IMR-90 (cell line): ENCODE measurements at regions not wholly inside any gene's neighbourhood (a gene's known extent, or its start where the extent isn't known, plus 50 kb on each side); places are given as distances from the start of the nearest gene placed in this dataset.

Source experiments
- ATAC-seq: fragments of 200-7000 bp; cut with Tn5 transposase; 2 replicates; pipeline ENCODE4 v1.9.1; 2020; ENCODE audit warnings: low read depth, mild to moderate bottlenecking, moderate library complexity
- BruUV-seq: library from RNA; stranded (reverse); fragments of 400-500 nt; replicated peaks from 2 replicates; lab custom pipeline; 2021; lab: Mats Ljungman, UMichigan
- CTCF ChIA-PET: fragments of 300-600 bp; formaldehyde crosslinking; extraction: SDS; loops from one replicate; lab custom pipeline; 2021; ENCODE audit warnings: antibody characterized with exemption; lab: Yijun Ruan, JAX
- POLR2A ChIA-PET: fragments of 300-600 bp; sonication (Branson Sonifier 250); formaldehyde crosslinking; loops from one replicate; lab custom pipeline; 2022; ENCODE audit warnings: antibody characterized with exemption; ENCODE audit not compliant: unreplicated experiment; lab: Charles Lee
- DNase-seq: peaks from one replicate; pipeline ENCODE4 v3.0.0; 2013
- H2AFZ ChIP-seq: replicated peaks from 2 replicates; pipeline ENCODE3; 2013; ENCODE audit warnings: low read length, mild to moderate bottlenecking; ENCODE audit not compliant: poor library complexity
- H2AK5ac ChIP-seq: 2 replicates; pipeline ENCODE4 v1.6.1; 2013; ENCODE audit warnings: low read depth, low read length, inconsistent platforms
- H2AK9ac ChIP-seq: replicated peaks from 2 replicates; pipeline ENCODE3; 2013; ENCODE audit warnings: mild to moderate bottlenecking, low read depth, low read length, moderate library complexity; ENCODE audit not compliant: poor library complexity
- H2BK120ac ChIP-seq: 2 replicates; pipeline ENCODE4 v1.6.1; 2013; ENCODE audit warnings: low read depth, low read length, inconsistent platforms
- H2BK15ac ChIP-seq: 3 replicates; pipeline ENCODE4 v1.6.1; 2013; ENCODE audit warnings: low read depth, low read length, inconsistent platforms
- H2BK20ac ChIP-seq: 2 replicates; pipeline ENCODE4 v1.6.1; 2013; ENCODE audit warnings: low read depth, mild to moderate bottlenecking, inconsistent platforms, low read length, moderate library complexity
- H2BK5ac ChIP-seq: 2 replicates; pipeline ENCODE4 v1.6.1; 2013; ENCODE audit warnings: mild to moderate bottlenecking, low read depth, low read length, inconsistent platforms; ENCODE audit not compliant: poor library complexity, severe bottlenecking
- H3K14ac ChIP-seq: replicated peaks from 2 replicates; pipeline ENCODE4 v1.6.1; 2013; ENCODE audit warnings: low read depth, low read length, inconsistent platforms
- H3K18ac ChIP-seq: 2 replicates; pipeline ENCODE4 v1.6.1; 2013; ENCODE audit warnings: low read depth, low read length, control low read depth
- H3K23ac ChIP-seq: 2 replicates; pipeline ENCODE4 v1.6.1; 2013; ENCODE audit warnings: low read depth, low read length, inconsistent platforms
- H3K27ac ChIP-seq: 2 replicates; pipeline ENCODE4 v1.5.1; 2013; ENCODE audit warnings: mild to moderate bottlenecking, control low read depth, low read length; ENCODE audit not compliant: insufficient read depth
- H3K27me3 ChIP-seq: 2 replicates; pipeline ENCODE4 v1.6.1; 2013; ENCODE audit warnings: low read length; ENCODE audit not compliant: control insufficient read depth, insufficient read depth
- H3K36me3 ChIP-seq: 2 replicates; pipeline ENCODE4 v1.6.1; 2013; ENCODE audit warnings: low read length, mixed read lengths; ENCODE audit not compliant: control insufficient read depth, insufficient read depth
- H3K4ac ChIP-seq: 2 replicates; pipeline ENCODE4 v1.6.1; 2013; ENCODE audit warnings: low read depth, low read length, inconsistent platforms
- H3K4me1 ChIP-seq: 2 replicates; pipeline ENCODE4 v1.6.1; 2013; ENCODE audit warnings: low read length, mixed read lengths; ENCODE audit not compliant: control insufficient read depth, insufficient read depth
- H3K4me2 ChIP-seq: 2 replicates; pipeline ENCODE4 v1.6.1; 2013; ENCODE audit warnings: low read depth, mild to moderate bottlenecking, control low read depth, low read length, moderate library complexity
- H3K4me3 ChIP-seq: 2 replicates; pipeline ENCODE4 v1.5.1; 2013; ENCODE audit warnings: low read depth, mild to moderate bottlenecking, control low read depth, low read length, moderate library complexity; ENCODE audit not compliant: insufficient read depth
- H3K56ac ChIP-seq: 2 replicates; pipeline ENCODE4 v1.6.1; 2013; ENCODE audit warnings: low read length, inconsistent platforms; ENCODE audit not compliant: insufficient read depth; ENCODE audit errors: extremely low read depth
- H3K79me1 ChIP-seq, 2 experiments: 2 replicates each; pipeline ENCODE4 v1.6.1; 2013; ENCODE audit warnings: low read length in 2 of 2, inconsistent platforms in 1 of 2, low read depth in 1 of 2
- H3K9ac ChIP-seq: 2 replicates; pipeline ENCODE4 v1.6.1; 2013; ENCODE audit warnings: low read depth, low read length, control low read depth
- H3K9me1 ChIP-seq: 2 replicates; pipeline ENCODE4 v1.6.1; 2013; ENCODE audit warnings: low read length, inconsistent platforms; ENCODE audit not compliant: insufficient read depth
- H3K9me3 ChIP-seq: 2 replicates; pipeline ENCODE4 v1.6.1; 2013; ENCODE audit warnings: low read length; ENCODE audit not compliant: control insufficient read depth, insufficient read depth
- H4K20me1 ChIP-seq: 2 replicates; pipeline ENCODE4 v1.6.1; 2013; ENCODE audit warnings: low read length, inconsistent platforms; ENCODE audit not compliant: insufficient read depth
- H4K5ac ChIP-seq: 2 replicates; pipeline ENCODE4 v1.6.1; 2013; ENCODE audit warnings: mild to moderate bottlenecking, low read depth, low read length, control low read depth
- H4K8ac ChIP-seq, 2 experiments: 2 replicates each; pipeline ENCODE4 v1.6.1; 2013; ENCODE audit warnings: low read depth in 2 of 2, low read length in 2 of 2, control low read depth in 1 of 2, inconsistent platforms in 1 of 2
- H4K91ac ChIP-seq: 2 replicates; pipeline ENCODE4 v1.6.1; 2013; ENCODE audit warnings: low read depth, low read length, inconsistent platforms; ENCODE audit not compliant: insufficient read depth
- BHLHE40 ChIP-seq: fragments of 150-350 bp; IDR thresholded peaks from 2 replicates; pipeline ENCODE4 v1.6.1; 2016; ENCODE audit warnings: mild to moderate bottlenecking, low read depth, low read length
- CEBPB ChIP-seq: IDR thresholded peaks from 2 replicates; pipeline ENCODE4 v1.6.1; 2012; ENCODE audit warnings: low read depth, low read length, improper control_type of control experiment
- CHD1 ChIP-seq: IDR thresholded peaks from 2 replicates; pipeline ENCODE4 v1.6.1; 2012; ENCODE audit warnings: low read depth, low read length, improper control_type of control experiment
- CTCF ChIP-seq: conservative IDR thresholded peaks from 2 replicates; pipeline ENCODE4 v1.5.1; 2012; ENCODE audit warnings: mild to moderate bottlenecking, low read depth, low read length, improper control_type of control experiment
- FOS ChIP-seq: fragments of 150-350 bp; IDR thresholded peaks from 2 replicates; pipeline ENCODE4 v1.6.1; 2016; ENCODE audit warnings: low read depth, low read length
- MXI1 ChIP-seq: IDR thresholded peaks from 2 replicates; pipeline ENCODE4 v1.6.1; 2012; ENCODE audit warnings: low read depth, mild to moderate bottlenecking, low read length, moderate library complexity, borderline replicate concordance
- POLR2A ChIP-seq: IDR thresholded peaks from 2 replicates; pipeline ENCODE4 v1.6.1; 2012; ENCODE audit warnings: mild to moderate bottlenecking, low read depth, low read length
- RAD21 ChIP-seq: IDR thresholded peaks from 2 replicates; pipeline ENCODE4 v1.6.1; 2012; ENCODE audit warnings: low read length, improper control_type of control experiment
- RCOR1 ChIP-seq: IDR thresholded peaks from 2 replicates; pipeline ENCODE4 v1.6.1; 2012; ENCODE audit warnings: mild to moderate bottlenecking, low read length, improper control_type of control experiment; ENCODE audit not compliant: insufficient replicate concordance
- RFX5 ChIP-seq: IDR thresholded peaks from 2 replicates; pipeline ENCODE4 v1.8.0; 2012; ENCODE audit warnings: low read depth, mild to moderate bottlenecking, low read length, moderate library complexity
- SMC3 ChIP-seq: fragments of 150-350 bp; IDR thresholded peaks from 2 replicates; pipeline ENCODE4 v1.6.1; 2016; ENCODE audit warnings: low read depth, mild to moderate bottlenecking, antibody characterized with exemption, low read length, moderate library complexity
- USF2 ChIP-seq: fragments of 150-350 bp; IDR thresholded peaks from 2 replicates; pipeline ENCODE4 v1.6.1; 2017; ENCODE audit warnings: mild to moderate bottlenecking, antibody characterized with exemption, low read length, low read depth
- WGBS, 2 experiments: methylation state at CpG; one replicate each; pipeline versions ENCODE4 v1.1.5 to v1.1.7; 2013; ENCODE audit warnings: missing lambda C conversion rate in 2 of 2; ENCODE audit not compliant: insufficient read length in 1 of 2; ENCODE audit errors: extremely low coverage in 2 of 2; 5-methylcytosine and 5-hydroxymethylcytosine counted together
- dilution Hi-C: fragments of 300-500 bp; cut with HindIII; formaldehyde crosslinking; loops from one replicate; pipeline ENCODE4 v1.14.3; 2018; ENCODE audit warnings: low sequenced_read_pairs; ENCODE audit not compliant: unreplicated experiment
- in situ Hi-C: fragments of 300-500 bp; cut with MboI; formaldehyde crosslinking; loops from 3 replicates; pipeline ENCODE4 v1.14.3; 2019; ENCODE audit warnings: low sequenced_read_pairs, inconsistent platforms, mixed read lengths
- intact Hi-C: fragments of 100-400 bp; cut with micrococcal nuclease; formaldehyde crosslinking; loops from 2 replicates; pipeline ENCODE4 v1.10.0; 2022

GRCh38 chr4:165709516-165709915 lies 163.5 kb upstream of the TLL1 start:
- H2AK5ac ChIP-seq, result no peak overlapping the region
- H4K20me1 ChIP-seq, result no peaks in the 10 kb centered on the region
- TF ChIP-seq FOS, result no peak
- no peak for TF ChIP-seq CHD1
- TF ChIP-seq BHLHE40, result no peak
- no peak for TF ChIP-seq CEBPB
- TF ChIP-seq MXI1, result no peak
- no peak for TF ChIP-seq RCOR1
- TF ChIP-seq RAD21, result no peak
- no peak for TF ChIP-seq RFX5
- no peak for TF ChIP-seq SMC3
- TF ChIP-seq POLR2A, result no peak
- TF ChIP-seq CTCF, result no peak
- TF ChIP-seq USF2, result no peak
- no peak overlapping the region for H2BK20ac ChIP-seq
- H4K5ac ChIP-seq, result no peak overlapping the region
- no peaks in the 10 kb centered on the region for H3K9me1 ChIP-seq
- in situ Hi-C loops (no loop called here), intact Hi-C loops (no loop called here), dilution Hi-C loops (no loop called here)
- no peak overlapping the region for H2BK15ac ChIP-seq
- peaks cover 8% of the 10 kb centered on the region for H3K9me3 ChIP-seq
- no peak overlapping the region for H2AFZ ChIP-seq
- H3K9ac ChIP-seq, result no peak overlapping the region
- H3K4me3 ChIP-seq, result no peak overlapping the region
- H3K56ac ChIP-seq, result no peak overlapping the region
- ChIA-PET POLR2A (no interaction called here), CTCF (no interaction called here)
- WGBS, 2 experiments, result 84% methylated on average over 2 of the region's 7 CpGs; no CpG with 5 or more reads in 1 of the 2 experiments
- H3K23ac ChIP-seq, result no peak overlapping the region
- no peak overlapping the region for H3K4ac ChIP-seq
- no peak overlapping the region for H3K4me2 ChIP-seq
- ATAC-seq, result no peak
- H4K8ac ChIP-seq, result no peak overlapping the region
- no peak overlapping the region for H2AK9ac ChIP-seq
- no peak for DNase-seq
- H3K79me1 ChIP-seq, result no peaks in the 10 kb centered on the region
- H3K14ac ChIP-seq, result no peak overlapping the region
- no peak overlapping the region for H3K18ac ChIP-seq
- H2BK5ac ChIP-seq, result no peak overlapping the region
- H2BK120ac ChIP-seq, result no peak overlapping the region
- no peaks in the 10 kb centered on the region for H3K4me1 ChIP-seq
- no peaks in the 10 kb centered on the region for H3K27me3 ChIP-seq
- H4K91ac ChIP-seq, result no peak overlapping the region
- H3K36me3 ChIP-seq, result no peaks in the 10 kb centered on the region
- BruUV-seq, result no TSS peak
- no peak overlapping the region for H3K27ac ChIP-seq
